Chondrocyte (in vitro differentiated cells): ENCODE measurements at regions not wholly inside any gene's neighbourhood (a gene's known extent, or its start where the extent isn't known, plus 50 kb on each side); places are given as distances from the start of the nearest gene placed in this dataset.

Experiments used
- DNase-seq: peaks from one replicate; pipeline ENCODE4 v3.0.0; 2021; ENCODE audit warnings: mixed read lengths, low spot score
- H3K27ac Mint-ChIP-seq: one replicate; pipeline ENCODE4 v1.8.0; 2021; ENCODE audit warnings: mild to moderate bottlenecking, moderate library complexity, mixed read lengths; ENCODE audit not compliant: unreplicated experiment
- H3K27me3 Mint-ChIP-seq: 2 replicates; pipeline ENCODE4 v1.8.0; 2021; ENCODE audit warnings: low read depth, mixed read lengths
- H3K36me3 Mint-ChIP-seq: 2 replicates; pipeline ENCODE4 v1.8.0; 2021; ENCODE audit warnings: low read depth, mixed read lengths
- H3K4me1 Mint-ChIP-seq: 2 replicates; pipeline ENCODE4 v1.8.0; 2021; ENCODE audit warnings: low read depth, mild to moderate bottlenecking, mixed read lengths
- H3K4me3 Mint-ChIP-seq: one replicate; pipeline ENCODE4 v1.8.0; 2021; ENCODE audit warnings: mild to moderate bottlenecking, moderate library complexity, mixed read lengths; ENCODE audit not compliant: unreplicated experiment
- H3K9me3 Mint-ChIP-seq: 2 replicates; pipeline ENCODE4 v1.8.0; 2021; ENCODE audit warnings: low read depth, mixed read lengths
- TF ChIP-seq, protein P1 (sequence below): fragments of 200-600 bp; sonication (generic); IDR thresholded peaks from 2 replicates; pipeline ENCODE4 v1.5.0; 2021; ENCODE audit warnings: antibody characterized with exemption, mild to moderate bottlenecking, moderate library complexity

DNA sequence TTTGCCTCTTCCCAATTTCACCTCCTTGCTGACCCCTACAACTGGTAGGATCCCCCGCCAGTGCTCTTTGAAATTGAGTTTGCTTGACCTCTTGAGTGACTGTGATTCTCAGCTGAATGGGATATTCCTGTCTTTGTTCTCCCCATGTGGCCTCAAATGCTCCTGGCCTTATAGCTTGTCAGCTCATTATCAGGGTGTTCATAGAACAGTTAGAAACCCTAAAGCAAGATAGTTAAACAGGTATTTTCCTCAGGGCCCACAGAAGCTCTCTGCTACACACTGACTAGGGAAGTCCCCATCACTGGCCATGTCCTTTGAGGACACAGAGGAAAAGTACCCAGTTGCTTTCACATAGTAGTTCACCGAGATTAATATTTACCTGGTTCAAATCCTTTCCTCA is 211.5 kb upstream of the DTNBP1 start:
- no peak overlapping the region for H3K27ac Mint-ChIP-seq
- H3K36me3 Mint-ChIP-seq, result no peaks in the 10 kb centered on the region
- no peaks in the 10 kb centered on the region for H3K27me3 Mint-ChIP-seq
- no peak for DNase-seq
- TF ChIP-seq, protein P1, sequence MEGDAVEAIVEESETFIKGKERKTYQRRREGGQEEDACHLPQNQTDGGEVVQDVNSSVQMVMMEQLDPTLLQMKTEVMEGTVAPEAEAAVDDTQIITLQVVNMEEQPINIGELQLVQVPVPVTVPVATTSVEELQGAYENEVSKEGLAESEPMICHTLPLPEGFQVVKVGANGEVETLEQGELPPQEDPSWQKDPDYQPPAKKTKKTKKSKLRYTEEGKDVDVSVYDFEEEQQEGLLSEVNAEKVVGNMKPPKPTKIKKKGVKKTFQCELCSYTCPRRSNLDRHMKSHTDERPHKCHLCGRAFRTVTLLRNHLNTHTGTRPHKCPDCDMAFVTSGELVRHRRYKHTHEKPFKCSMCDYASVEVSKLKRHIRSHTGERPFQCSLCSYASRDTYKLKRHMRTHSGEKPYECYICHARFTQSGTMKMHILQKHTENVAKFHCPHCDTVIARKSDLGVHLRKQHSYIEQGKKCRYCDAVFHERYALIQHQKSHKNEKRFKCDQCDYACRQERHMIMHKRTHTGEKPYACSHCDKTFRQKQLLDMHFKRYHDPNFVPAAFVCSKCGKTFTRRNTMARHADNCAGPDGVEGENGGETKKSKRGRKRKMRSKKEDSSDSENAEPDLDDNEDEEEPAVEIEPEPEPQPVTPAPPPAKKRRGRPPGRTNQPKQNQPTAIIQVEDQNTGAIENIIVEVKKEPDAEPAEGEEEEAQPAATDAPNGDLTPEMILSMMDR, result no peak
- peaks cover 8% of the 10 kb centered on the region for H3K4me1 Mint-ChIP-seq
- no peak overlapping the region for H3K4me3 Mint-ChIP-seq
- H3K9me3 Mint-ChIP-seq, result no peaks in the 10 kb centered on the region

DNA sequence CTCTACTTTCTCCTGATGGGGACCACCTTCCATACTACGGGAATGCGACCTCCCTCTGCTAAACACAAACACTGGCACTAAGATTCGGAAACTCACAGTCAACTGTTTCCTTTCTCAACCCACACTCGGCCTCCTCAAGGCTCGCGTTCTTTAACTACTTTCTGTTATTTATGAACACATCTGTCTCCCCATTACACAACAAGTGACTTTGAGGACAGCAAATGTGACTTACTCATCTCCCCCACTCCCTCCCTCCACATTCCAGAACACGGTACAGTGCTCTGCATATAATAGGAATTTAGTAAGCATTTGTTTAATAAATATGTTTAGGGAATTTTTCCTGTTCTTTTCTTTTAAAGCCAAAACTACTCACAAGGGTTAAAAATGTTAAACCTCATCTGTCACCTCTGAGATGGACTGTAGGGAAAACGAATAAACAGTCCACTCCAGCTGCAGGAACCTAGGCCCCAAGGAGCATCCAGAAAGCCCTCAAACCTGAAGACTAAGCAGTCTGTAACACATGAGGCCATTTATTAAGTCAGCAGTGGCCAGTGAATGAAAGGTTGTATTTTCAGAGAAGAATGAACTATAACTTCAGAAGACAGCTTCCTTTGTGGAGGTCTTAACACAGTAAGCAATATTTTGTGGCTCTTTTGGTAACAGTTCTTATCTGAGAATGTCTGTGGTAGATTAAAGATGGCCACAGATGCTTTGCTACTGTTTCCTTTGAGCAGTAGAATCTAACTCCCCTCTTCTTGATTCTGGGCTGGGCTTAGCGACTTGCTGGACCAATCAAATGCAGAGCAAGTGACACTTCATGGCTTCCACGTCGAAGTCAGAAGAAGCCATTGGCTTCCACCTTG is 209.6 kb upstream of the DTNBP1 start:
- no peaks in the 10 kb centered on the region for H3K9me3 Mint-ChIP-seq
- no peaks in the 10 kb centered on the region for H3K36me3 Mint-ChIP-seq
- TF ChIP-seq, protein P1, result no peak
- H3K27ac Mint-ChIP-seq, result no peak overlapping the region
- H3K27me3 Mint-ChIP-seq, result no peaks in the 10 kb centered on the region
- H3K4me1 Mint-ChIP-seq, result peaks cover 7% of the 10 kb centered on the region
- H3K4me3 Mint-ChIP-seq, result no peak overlapping the region
- no peak for DNase-seq

DNA sequence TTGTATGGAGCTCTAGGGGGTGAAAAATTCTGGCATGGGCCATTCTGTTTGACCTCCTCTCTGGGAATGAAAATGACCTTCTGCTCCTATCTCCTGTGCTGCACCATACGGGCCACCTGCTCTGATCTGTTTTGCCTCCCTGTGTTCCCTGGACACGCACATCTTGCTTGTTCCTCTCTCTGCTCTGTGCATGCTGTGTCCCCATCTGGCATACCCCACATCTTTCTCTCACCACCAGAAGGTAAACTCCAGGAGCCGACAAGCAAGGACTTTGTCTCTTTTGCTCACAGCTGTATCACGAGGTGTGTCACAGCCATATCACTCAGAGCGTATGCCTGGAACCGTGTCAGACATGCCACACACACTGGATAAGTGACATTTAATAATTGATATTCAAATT is 208.4 kb upstream of the DTNBP1 start:
- Mint-ChIP-seq H3K4me1 (peaks cover 10% of the 10 kb centered on the region), H3K27me3 (no peaks in the 10 kb centered on the region)

DNA sequence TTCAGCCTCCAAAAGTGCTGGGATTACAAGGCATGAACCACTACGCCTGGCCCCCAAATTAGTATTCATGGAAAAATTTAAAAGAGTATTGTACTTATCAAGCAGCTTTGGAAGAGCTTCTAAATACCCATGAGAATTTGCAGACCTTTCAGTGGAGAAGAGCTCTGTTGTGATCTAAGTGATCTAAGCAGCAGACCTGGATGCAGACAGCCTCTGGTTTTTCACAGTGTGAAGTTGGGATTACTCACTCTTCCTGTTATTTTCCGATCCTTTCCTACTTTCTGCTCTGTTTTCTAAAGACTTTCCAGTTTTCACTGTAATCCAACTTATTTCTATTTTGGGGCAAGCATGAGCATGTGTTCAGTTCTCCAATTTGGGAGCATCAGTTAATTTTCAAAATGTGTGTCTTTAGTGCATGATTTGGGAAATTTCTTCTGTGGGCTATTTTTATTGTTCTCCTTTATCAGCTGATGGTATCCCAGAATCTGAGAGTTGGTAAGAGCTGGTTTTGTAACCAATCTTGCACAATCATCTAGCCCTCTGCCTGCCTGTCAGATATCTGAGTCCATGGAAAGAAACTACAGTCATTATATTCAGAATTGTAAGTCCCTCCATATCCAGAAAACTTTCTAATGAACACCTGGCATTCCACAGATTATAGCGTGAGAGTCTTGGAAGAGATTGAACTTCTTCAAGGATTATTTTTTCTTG is 207.7 kb upstream of the DTNBP1 start:
- peak overlapping the region; percentile 55 for H3K27ac Mint-ChIP-seq
- TF ChIP-seq, protein P1, result no peak
- peaks cover 10% of the 10 kb centered on the region for H3K4me1 Mint-ChIP-seq
- H3K4me3 Mint-ChIP-seq, result no peak overlapping the region
- H3K36me3 Mint-ChIP-seq, result no peaks in the 10 kb centered on the region
- no peaks in the 10 kb centered on the region for H3K9me3 Mint-ChIP-seq
- no peak for DNase-seq
- no peaks in the 10 kb centered on the region for H3K27me3 Mint-ChIP-seq

More for the DNA sequence above, 208.4 kb upstream of the DTNBP1 start:
- no peak overlapping the region for H3K4me3 Mint-ChIP-seq
- no peaks in the 10 kb centered on the region for H3K36me3 Mint-ChIP-seq
- TF ChIP-seq, protein P1, result no peak
- H3K27ac Mint-ChIP-seq, result no peak overlapping the region
- DNase-seq, result no peak
- no peaks in the 10 kb centered on the region for H3K9me3 Mint-ChIP-seq

DNA sequence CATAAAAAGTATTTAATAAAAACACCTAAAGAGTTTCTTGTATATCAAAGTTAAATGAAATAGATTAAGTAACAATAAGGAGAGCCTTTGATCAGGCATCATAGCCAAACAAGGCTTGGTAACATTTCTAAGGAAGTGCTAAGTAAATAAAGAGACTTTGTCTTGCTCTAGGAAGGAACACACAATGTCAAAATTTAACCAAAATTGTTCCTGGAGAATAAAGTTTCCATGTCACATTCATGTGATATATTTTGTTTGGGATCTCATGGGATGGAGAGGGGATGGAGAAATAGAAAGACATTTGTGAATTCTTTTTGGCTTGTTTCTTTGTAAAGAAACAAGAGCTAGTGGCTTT is 201.9 kb upstream of the DTNBP1 start:
- H3K27me3 Mint-ChIP-seq, result no peaks in the 10 kb centered on the region
- H3K4me1 Mint-ChIP-seq, result peaks cover 6% of the 10 kb centered on the region
- no peaks in the 10 kb centered on the region for H3K36me3 Mint-ChIP-seq
- no peak for DNase-seq
- H3K4me3 Mint-ChIP-seq, result no peak overlapping the region
- TF ChIP-seq, protein P1, result no peak
- H3K9me3 Mint-ChIP-seq, result no peaks in the 10 kb centered on the region
- H3K27ac Mint-ChIP-seq, result no peak overlapping the region
